ENCODE measurements at regions not wholly inside any gene's neighbourhood (a gene's known extent, or its start where the extent isn't known, plus 50 kb on each side); places are given as distances from the start of the nearest gene placed in this dataset.

DNA sequence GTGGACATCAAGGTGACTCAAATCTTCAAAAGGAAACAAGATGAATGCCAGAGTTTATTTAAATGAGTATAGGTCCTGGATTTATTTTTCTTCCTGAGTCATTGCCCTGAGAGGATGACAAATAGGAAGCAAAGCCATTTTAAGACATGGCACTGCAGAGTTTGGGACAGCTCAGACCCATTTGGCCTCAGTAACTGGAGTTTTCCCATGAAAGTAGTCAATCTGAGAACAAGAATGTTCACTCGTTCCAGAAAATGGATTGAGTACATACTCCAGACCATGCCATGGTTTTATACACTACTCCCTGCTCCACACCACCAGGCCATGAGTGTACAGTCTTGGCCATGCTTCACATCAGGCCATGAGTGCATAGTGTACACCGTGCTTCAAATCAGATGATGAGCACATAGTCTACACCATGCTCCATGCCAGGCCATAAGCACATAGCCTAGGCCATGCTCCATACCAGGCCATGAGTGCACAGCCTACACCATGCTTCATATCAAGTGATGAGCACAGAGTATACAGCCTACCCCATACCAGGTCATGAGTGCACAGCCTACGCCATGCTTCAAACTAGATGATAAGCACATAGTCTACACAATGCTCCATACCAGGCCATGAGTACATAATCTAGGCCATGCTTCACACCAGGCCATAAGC is 202.4 kb downstream of the FBXO15 start:
- TF ChIP-seq POLR2A (IDR thresholded peaks at IDR 0.05; ENCODE audit: low read depth) (no peak), CTCF (IDR thresholded peaks at IDR 0.05) (no peak)
